ENCODE measurements at regions not wholly inside any gene's neighbourhood (a gene's known extent, or its start where the extent isn't known, plus 50 kb on each side); places are given as distances from the start of the nearest gene placed in this dataset.

- TF ChIP-seq CTCF (IDR thresholded peaks at IDR 0.05; ENCODE audit: borderline replicate concordance, extremely low read depth, insufficient read depth) = no peak
- DNase-seq = no peak
- H3K4me1 ChIP-seq (ENCODE audit: control insufficient read depth in 2 of 3, insufficient read depth in 2 of 3, low read depth in 1 of 3, low read length in 3 of 3) = no peaks in the 10 kb centered on the region
- no peaks in the 10 kb centered on the region for H3K36me3 ChIP-seq (ENCODE audit: control insufficient read depth in 2 of 3, insufficient read depth in 3 of 3, low read length in 3 of 3)
- no peak overlapping the region for H3K9ac ChIP-seq (ENCODE audit: low read length in 3 of 3)
- H3K9me3 ChIP-seq (ENCODE audit: control insufficient read depth in 2 of 3, insufficient read depth in 1 of 3, low read length in 3 of 3) = no peaks in the 10 kb centered on the region
- intact Hi-C loops (cut with DNase I) = no loop called here
- no peak for FAIRE-seq
- no peak overlapping the region for H3K27ac ChIP-seq (ENCODE audit: low read depth in 2 of 2, low read length in 2 of 2)
- H3K4me3 ChIP-seq (ENCODE audit: low read length in 3 of 3) = no peak overlapping the region
- H3K27me3 ChIP-seq (ENCODE audit: control insufficient read depth, insufficient read depth, low read length) = no peaks in the 10 kb centered on the region
Observed at GRCh38 chr7:16207321-16207720, 214.0 kb downstream of the CRPPA start.

GRCh38 chr7:16205466-16205865 lies 215.9 kb downstream of the CRPPA start:
- H3K9ac ChIP-seq (ENCODE audit: low read length in 3 of 3) = no peak overlapping the region
- no peak for FAIRE-seq

GRCh38 chr7:16204953-16205352 lies 216.4 kb downstream of the CRPPA start:
- DNase-seq (no peak), FAIRE-seq (no peak)
- no peak for TF ChIP-seq CTCF (IDR thresholded peaks at IDR 0.05; ENCODE audit: borderline replicate concordance, extremely low read depth, insufficient read depth)
- H3K9me3 ChIP-seq (ENCODE audit: control insufficient read depth in 2 of 3, insufficient read depth in 1 of 3, low read length in 3 of 3) = no peaks in the 10 kb centered on the region
- H3K27me3 ChIP-seq (ENCODE audit: control insufficient read depth, insufficient read depth, low read length) = no peaks in the 10 kb centered on the region
- intact Hi-C loops (cut with DNase I) = no loop called here
- no peak overlapping the region for H3K4me3 ChIP-seq (ENCODE audit: low read length in 3 of 3)
- no peaks in the 10 kb centered on the region for H3K36me3 ChIP-seq (ENCODE audit: control insufficient read depth in 2 of 3, insufficient read depth in 3 of 3, low read length in 3 of 3)
- no peak overlapping the region for H3K9ac ChIP-seq (ENCODE audit: low read length in 3 of 3)
- no peaks in the 10 kb centered on the region for H3K4me1 ChIP-seq (ENCODE audit: control insufficient read depth in 2 of 3, insufficient read depth in 2 of 3, low read depth in 1 of 3, low read length in 3 of 3)
- no peak overlapping the region for H3K27ac ChIP-seq (ENCODE audit: low read depth in 2 of 2, low read length in 2 of 2)

More at GRCh38 chr7:16205466-16205865, 215.9 kb downstream of the CRPPA start:
- Histone ChIP-seq H3K27me3 (ENCODE audit: control insufficient read depth, insufficient read depth, low read length) (no peaks in the 10 kb centered on the region), H3K36me3 (ENCODE audit: control insufficient read depth in 2 of 3, insufficient read depth in 3 of 3, low read length in 3 of 3) (no peaks in the 10 kb centered on the region), H3K4me3 (ENCODE audit: low read length in 3 of 3) (no peak overlapping the region), H3K27ac (ENCODE audit: low read depth in 2 of 2, low read length in 2 of 2) (no peak overlapping the region), H3K4me1 (ENCODE audit: control insufficient read depth in 2 of 3, insufficient read depth in 2 of 3, low read depth in 1 of 3, low read length in 3 of 3) (no peaks in the 10 kb centered on the region), H3K9me3 (ENCODE audit: control insufficient read depth in 2 of 3, insufficient read depth in 1 of 3, low read length in 3 of 3) (no peaks in the 10 kb centered on the region)
- no peak for TF ChIP-seq CTCF (IDR thresholded peaks at IDR 0.05; ENCODE audit: borderline replicate concordance, extremely low read depth, insufficient read depth)
- no peak for DNase-seq
- intact Hi-C loops (cut with DNase I) = no loop called here

- DNase-seq (no peak), FAIRE-seq (no peak)
Observed at GRCh38 chr7:16203065-16203464, 218.3 kb downstream of the CRPPA start.

More at GRCh38 chr7:16203065-16203464, 218.3 kb downstream of the CRPPA start:
- Histone ChIP-seq H3K27ac (ENCODE audit: low read depth in 2 of 2, low read length in 2 of 2) (no peak overlapping the region), H3K9me3 (ENCODE audit: control insufficient read depth in 2 of 3, insufficient read depth in 1 of 3, low read length in 3 of 3) (no peaks in the 10 kb centered on the region), H3K4me1 (ENCODE audit: control insufficient read depth in 2 of 3, insufficient read depth in 2 of 3, low read depth in 1 of 3, low read length in 3 of 3) (no peaks in the 10 kb centered on the region), H3K9ac (ENCODE audit: low read length in 3 of 3) (no peak overlapping the region), H3K27me3 (ENCODE audit: control insufficient read depth, insufficient read depth, low read length) (no peaks in the 10 kb centered on the region), H3K4me3 (ENCODE audit: low read length in 3 of 3) (no peak overlapping the region), H3K36me3 (ENCODE audit: control insufficient read depth in 2 of 3, insufficient read depth in 3 of 3, low read length in 3 of 3) (no peaks in the 10 kb centered on the region)
- no peak for TF ChIP-seq CTCF (IDR thresholded peaks at IDR 0.05; ENCODE audit: borderline replicate concordance, extremely low read depth, insufficient read depth)
- intact Hi-C loops (cut with DNase I) = no loop called here

All from kidney (tissue), 13 donors.